ENCODE measurements at regions not wholly inside any gene's neighbourhood (a gene's known extent, or its start where the extent isn't known, plus 50 kb on each side); places are given as distances from the start of the nearest gene placed in this dataset.
A peak's percentile ranks its signal among the peaks of the same experiment; 100 is the strongest.

DNA sequence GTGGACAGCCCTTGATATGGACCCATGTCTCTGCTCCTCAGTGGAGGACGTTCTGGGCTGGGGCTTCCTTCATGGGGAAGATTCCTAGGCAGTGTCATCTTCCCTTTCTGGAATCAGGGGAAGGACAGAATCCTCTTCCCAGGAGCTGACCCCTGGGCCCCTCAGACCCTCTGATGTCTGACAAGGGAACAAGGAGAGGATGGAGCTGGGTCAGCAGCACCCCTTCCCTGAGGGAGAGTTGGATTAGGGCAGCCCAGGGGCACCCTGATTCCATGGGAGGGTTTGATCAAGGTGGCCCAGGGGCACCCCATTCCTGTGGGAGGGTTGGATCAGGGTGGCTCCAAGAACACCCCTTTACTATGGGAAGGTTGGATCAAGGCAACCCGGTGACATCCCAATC, 86.5 kb downstream of the ACKR3 start:
- DNase-seq (ENCODE audit: low spot score) = no peak

DNA sequence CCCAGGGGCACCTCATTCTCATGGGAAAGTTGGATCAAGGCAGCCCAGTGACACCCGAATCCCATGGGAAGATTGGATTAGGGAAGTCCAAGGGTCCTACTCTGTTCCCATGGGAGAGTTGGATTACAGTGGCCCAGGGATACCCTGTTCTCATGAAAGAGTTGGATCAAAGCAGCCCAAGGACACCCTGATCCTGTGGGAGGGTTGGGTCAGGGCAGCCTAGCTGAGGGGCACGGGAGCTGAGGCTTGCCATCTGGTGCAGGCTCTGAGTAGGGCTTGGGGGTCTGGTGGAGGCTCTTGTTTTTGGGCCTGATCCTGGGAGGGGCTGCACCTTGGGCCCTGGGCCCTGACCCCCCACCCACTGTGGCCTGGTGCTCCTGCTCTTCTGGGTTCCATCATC, 87.1 kb downstream of the ACKR3 start:
- no peak for DNase-seq (ENCODE audit: low spot score)

DNA sequence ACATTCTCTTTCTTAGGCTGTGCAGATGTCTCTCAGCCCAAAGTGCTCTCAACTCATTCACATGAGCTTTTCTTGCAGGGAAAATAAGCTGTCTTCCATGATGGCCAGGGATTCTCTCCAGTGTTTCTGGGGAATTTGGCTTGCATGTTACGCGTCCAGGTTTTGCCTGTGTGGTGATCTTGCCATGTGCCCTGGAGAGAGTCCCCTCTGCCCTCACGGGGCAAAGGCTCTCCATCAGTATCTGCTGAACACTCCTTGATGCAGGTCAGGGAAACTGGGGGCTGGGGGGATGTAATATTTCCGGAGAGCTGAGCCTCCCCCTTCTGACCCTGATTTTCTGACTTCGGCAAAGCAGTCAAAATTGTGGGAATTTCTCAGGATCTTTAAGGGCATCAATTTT, 87.6 kb downstream of the ACKR3 start:
- DNase-seq (ENCODE audit: low spot score) = no peak

DNA sequence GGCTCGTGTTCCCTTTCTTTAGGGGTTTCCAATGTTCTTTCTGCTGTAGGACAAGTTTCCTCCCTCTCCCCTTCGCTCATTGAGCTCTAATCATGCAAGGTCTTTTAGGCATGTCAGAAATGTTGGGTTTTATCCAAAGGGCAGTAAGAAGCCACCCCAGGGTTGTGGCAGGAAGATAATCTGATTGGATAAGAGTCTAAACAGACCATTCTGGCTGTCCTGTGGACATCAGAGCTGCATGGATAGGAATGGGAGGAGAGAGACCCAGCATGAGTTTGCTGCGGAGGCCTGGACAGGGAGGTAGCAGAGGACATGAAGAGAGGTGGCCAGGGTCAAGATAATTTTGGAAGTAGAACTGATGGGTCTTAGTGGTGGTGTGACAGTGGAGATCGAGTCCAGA, 88.2 kb downstream of the ACKR3 start:
- DNase-seq (ENCODE audit: low spot score) = no peak

DNA sequence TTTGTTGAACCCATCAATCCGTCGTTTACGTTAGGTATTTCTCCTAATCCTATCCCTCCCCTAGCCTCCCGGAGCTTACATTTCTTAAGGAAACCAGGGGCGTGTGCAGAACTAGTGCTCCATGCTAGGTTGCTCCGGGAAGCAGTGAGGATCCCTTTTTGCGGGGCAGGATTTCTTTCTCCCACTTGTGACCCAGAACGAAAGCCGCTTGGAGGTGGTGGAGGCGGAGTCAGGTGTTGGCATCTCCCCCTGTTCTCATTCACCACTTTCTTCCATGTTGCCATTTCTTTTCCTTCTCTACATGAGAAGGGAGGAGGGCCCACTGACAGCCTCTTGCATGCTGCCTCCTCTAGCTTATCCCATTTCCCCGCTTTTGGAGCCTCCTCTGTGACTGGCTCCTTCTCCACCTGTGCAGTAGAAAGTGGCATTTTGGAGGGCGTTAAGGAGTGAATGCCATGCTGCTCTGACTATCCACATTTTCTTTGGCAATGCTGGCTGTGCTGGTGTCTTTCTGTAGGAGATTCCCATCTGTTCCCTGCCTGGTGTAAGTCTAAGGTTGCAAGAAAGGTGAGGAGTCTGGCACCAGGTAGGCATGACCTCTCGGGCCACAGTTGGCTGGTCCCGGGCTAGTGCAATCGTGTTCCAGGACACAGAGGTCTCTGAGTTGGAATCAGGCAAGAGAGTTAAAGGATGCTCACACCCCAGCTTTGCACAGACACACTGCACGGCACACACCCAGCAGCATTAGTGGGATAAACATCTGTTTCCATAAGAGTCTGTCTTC, 89.5 kb downstream of the ACKR3 start:
- DNase-seq (ENCODE audit: low spot score) = no peak

DNA sequence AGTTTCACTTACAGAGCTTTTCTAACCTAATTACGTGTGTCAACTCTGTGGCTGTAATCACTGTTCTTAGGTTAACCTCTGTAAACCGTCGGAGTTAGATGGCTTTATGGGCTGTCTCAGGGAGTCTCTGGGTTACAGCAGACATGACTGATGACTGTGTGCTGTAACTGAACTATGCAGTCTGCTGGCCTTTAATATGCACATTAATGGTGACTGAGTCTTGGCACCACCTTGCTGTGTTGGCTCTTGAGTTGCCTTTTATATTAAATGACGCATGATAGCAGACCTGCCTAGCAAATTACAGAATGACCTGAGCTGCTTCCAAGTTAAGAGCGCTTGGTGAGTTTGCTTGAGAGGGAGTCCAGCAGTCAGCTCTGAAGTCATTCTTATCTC, 90.1 kb downstream of the ACKR3 start:
- no peak for DNase-seq (ENCODE audit: low spot score)

DNA sequence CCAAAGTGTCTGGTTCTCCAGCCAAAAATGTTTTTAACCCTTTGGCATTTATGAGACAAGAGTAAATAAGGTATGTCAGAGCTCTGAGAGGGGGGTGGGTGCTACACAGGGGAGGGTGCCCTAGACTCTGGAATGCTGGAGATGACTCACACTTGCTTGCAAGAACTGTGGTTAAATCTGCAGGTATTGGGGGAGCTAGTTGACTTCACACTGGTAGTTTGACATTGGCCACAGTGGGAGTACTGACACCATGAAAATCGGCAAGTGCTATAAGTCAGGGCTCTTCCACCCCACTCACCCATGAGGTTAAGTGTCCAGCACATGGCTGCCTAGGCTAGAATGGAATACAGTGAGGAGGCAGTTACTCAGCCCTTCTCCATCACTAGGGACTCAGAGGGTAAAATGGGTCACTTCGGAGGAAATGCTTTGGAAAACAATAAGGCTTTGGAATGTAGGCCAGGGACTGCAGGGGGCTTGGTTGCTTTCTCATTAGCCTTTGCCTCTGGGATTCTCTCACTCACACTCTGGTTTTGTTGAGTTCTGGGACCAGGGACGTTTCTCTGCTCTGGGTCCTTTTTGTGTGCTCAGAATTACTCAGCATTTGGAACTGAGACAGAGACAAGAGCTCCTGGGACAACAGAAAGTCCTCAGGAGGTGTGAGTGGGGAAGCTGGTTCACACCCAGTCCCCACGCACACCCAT, 91.6 kb downstream of the ACKR3 start:
- peak; percentile 9 for DNase-seq (ENCODE audit: low spot score)

DNA sequence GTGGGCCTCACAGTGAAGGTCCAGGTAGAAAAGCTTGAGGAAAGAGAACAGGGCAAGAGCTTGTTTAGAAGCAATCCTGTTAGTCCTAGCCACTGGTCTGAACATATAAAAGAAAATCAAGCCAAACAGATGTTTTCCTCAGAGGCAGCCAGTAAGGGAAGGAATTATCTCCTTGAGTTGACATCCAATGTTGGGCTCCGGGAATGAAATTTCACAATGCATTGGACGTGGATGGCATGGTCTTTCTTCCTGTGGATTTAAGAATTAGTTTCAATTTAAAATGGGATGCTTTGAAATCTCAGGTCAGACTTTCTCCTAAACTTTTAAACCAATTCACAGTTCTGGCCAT, 92.1 kb downstream of the ACKR3 start:
- no peak for DNase-seq (ENCODE audit: low spot score)

DNA sequence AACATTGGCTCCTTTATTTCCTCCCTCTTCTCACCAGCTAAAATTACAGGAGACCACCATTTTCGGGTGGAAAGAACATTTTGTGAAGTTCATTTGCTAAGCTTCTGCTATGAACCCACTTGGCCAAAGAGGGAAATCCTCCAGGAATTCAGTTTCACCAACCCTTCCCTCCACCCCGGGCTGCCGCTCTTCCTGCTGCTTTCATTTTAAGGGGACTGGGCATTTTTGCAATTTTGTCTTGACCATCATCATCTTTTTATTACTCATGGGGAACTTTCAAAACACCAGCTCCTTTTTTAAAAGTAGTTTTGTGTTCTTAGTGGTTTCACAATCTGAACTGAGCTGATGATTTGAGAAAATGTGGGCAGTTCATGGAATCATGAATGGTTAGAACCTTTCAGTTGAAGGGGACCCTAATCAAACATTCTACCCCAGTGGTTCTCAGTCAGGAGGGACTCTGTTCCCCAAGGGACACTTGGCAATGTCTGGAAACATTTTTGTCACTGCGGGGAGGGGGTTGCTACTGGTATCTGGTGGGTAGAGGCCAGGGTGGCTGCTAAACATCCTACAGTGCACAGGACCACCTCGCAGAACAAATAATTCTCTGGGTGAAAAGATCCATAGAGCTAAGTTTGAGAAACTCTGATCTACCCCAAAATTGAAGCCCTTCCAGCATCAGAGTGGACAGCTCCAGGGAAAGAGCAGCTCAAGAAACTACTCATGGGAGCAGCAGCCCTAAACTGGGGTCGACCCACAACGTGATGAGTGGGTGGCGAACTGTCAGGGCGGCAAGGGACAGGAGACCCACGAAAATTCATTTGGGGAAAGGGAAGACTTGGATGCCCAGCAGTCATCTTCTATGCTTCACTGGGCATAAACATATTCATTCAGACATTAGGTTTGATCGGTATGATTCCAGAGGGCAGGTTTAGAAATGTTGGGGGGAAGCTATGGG, 92.9 kb downstream of the ACKR3 start:
- no peak for DNase-seq (ENCODE audit: low spot score)

DNA sequence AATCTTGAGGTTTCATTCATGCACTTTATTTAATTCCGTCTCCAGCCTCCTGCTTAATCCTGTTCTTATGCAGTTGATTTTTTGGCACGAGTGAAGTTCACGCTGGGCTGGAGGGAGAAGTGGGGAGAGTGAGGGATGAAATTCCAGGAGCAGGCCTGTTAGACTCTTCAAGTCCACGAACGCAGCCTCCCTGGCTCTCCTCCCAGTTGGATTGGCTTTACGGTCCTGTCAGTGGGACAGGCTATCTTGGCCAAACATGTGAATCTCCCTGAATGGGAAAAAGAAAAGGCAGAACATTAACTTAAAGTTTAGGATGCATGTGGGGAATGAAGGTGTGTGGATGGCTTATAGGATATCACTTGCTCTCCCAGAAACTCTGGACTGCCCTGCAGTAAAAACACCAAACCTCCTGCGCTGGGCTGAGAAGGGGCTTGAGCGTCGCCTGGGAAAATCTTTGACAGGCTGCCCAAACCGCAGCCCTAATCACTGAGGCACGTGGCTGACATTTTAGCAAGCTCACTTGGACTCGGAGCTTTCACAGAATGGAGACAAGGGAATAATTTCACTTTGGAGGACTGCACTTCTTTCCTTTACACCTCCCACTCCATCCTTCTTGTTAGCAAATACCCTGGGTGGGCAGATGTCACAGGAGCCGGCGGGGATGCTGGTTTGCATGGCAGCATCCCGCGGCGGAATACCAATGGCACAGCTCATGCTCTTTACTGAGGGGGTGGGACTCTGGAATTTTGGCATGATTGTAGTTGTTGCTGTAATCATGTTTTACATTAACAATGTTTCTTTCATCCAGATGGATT, 93.9 kb downstream of the ACKR3 start:
- no peak for DNase-seq (ENCODE audit: low spot score)

DNA sequence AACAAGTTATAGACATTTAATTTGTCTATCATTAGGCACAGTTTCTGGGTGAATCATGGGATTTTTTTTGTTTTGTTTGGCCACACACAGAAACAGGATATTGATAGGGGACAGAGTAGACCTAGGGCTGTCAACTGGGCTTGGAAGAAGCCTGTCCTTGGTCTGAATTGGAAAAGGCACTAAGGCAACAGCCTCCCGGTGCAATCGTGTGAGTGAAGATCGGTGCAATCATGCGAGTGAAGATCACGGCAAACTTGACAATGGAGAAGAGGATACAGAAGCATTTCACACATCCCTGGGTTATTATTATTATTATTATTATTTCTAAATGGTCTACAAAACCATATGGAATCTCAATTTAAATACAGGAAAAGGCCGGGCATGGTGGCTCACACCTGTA, 94.5 kb downstream of the ACKR3 start:
- no peak for DNase-seq (ENCODE audit: low spot score)

DNA sequence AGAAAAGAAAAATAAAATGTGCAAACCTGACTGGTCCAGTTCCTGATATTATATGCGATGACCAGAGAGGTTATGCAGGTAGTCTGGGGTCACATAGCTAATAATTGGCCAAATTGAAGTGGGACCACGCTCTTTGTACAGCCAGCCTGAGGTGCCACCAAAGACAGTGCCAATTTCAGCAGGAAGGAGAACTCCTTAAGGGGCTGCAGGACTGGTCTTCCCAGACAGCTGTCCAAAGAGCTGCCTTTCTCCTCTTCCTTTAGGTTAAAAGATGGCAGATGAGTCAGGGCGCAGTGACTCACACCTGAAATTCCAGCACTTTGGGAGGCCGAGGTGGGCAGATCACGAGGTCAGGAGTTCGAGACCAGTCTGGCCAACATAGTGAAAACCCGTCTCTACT, 95.5 kb downstream of the ACKR3 start:
- DNase-seq (ENCODE audit: low spot score) = no peak

DNA sequence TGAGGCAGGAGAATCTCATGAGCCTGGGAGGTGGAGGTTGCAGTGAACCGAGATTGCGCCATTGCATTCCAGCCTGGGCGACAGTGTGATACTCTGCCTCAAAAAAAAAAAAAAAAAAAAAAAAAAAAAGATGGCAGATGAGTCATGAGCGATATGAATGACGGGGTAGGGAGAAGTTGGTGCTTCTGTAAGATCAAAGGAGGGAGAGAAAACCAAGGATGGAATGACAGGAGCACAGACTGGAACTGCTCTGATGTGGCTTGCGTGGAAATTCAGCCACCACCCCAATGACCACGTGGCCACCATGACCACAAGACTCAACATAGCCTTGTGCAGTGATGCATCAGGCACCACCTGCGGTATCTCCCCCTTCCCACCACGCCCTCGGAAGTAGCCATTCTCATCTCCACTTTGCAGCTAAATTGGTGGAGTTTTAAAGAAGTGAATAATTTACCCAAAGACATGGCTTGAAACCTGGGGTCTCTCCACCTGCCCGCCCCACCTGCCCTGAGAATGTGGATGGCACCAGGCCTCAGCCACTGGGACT, 96.0 kb downstream of the ACKR3 start:
- DNase-seq (ENCODE audit: low spot score) = no peak

DNA sequence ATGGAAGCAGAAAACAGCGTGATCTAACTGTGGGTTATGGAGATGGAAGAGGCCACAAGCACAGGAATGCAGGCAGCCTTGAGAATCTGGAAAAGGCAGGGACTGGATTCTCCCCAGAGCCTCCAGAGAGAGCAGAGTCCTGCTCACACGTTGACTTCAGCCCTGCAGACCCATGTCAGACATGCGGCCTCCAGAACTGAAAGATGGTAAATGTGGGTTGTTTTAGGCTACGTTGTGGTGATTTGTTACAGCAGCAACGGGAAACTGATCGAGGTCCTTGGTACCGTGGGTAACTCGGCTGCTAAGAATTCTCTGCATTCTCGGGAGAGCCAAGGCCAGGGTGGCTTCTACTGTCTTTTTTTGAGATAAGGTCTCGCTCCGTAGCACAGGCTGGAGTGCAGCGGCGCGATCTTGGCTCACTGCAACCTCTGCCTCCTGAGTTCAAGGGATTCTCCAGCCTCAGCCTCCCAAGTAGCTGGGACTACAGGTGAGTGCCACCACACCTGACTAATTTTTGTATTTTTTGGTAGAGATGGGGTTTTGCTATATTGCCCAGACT, 97.1 kb downstream of the ACKR3 start:
- no peak for DNase-seq (ENCODE audit: low spot score)

DNA sequence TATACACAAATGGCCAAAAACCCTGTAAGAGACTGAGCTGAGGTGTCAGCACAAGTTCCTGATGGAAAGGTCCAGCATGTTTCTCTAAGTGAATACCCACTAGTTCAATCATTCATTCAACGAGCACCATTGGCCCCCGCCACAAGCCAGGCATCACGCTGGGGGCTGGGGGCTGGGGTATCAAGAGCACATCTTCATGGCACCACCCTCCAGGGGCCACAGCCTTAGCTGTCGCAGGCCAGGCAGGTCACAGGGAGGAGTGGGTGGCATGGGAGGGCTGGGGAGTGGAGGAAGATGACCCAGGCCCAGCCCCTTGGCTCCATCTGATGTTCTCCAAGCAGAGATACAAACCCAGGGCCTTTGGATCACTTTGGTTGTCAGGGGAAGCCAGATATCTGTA, 97.9 kb downstream of the ACKR3 start:
- DNase-seq (ENCODE audit: low spot score) = no peak

DNA sequence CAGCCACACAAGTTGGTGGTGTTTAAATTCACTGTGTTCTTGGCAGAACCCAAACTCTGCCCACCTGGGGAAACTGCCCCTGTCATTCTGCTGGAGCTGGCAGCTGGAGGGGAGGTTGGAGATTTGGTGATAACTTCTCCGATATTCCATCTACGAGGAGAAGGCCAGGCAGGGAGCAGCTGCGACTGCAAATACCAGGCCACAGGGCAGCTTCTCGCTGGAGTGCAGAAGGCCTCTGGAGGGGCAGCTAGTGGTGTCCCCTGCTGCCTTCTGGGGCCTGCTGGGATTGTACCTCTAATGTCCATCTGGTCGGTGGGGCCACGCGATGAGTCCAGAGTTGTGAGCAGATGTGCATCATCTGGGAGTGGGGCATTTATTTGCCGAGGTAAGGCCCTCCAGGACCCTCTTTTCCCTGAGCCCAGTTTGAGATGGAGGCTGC, 98.9 kb downstream of the ACKR3 start:
- DNase-seq (ENCODE audit: low spot score) = no peak

DNA sequence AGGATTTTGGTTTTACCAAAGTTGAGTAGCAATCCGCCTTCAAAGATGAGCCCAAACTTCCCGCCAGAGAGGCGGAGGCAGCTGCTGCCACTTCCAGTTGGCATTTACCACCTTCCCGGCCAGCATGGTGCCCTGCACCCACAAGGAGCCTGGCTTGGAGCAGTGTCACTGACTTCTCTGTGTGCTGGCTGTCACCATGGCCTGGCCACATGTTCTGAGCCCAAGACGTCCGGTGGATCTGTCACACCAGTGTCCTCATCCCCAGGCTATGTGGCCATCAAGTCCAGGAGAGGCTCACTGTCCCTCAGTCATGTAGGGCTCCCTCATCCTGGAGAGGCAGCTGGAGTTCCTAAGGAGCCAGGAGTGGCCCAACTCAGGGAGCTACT, 100.6 kb downstream of the ACKR3 start:
- DNase-seq (ENCODE audit: low spot score) = no peak

DNA sequence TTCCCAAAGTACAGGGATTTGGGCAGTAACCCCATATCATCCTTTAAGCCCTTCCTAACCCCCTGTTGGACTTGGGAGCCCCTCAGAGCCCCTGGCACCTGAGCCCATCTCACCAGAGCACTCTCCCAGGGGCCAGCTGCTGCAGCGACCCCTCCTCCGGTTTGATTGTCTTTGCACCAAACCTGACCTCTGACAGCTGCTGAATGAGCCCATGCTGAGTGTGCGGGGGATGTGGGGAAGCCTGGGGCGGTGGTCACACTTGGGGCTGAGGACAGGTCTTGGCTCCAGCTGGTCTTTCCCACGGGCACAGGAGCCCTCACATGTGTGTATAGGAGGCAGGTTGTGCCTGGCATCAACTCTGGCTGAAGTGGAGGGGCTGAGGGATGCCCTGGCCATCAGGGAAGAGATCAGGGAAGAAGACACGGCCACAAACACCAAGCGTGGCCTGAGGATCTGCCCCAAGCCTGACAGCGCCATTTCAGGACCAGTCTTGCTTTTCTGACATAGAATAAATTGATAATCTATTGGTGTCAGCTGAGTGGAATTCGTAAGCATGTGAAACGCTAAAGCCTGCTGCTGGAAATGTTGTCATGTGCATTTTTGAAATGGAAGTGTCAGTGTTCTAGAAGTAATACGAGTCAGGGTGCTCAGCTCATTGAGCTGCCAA, 102.4 kb downstream of the ACKR3 start:
- no peak for DNase-seq (ENCODE audit: low spot score)

DNA sequence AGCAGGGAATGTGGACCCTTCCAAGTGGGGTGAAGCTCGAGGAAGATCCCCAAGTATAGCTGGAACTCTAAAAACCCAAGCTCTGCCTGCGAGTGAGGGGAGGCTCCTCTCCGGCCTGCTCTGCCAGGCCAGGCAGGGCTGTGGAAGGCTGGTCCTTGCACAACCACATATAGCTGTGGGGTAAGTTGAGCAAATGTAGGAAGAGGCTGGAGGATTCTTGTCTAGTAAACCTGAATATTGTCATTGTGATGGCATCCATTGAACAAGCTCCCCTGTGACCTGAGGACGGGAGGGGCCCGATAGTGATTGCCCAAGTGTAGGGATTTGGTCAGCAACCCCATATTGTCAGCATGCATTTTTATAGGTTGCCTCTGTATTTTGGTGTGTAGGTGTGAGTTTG, 103.0 kb downstream of the ACKR3 start:
- DNase-seq (ENCODE audit: low spot score) = no peak

DNA sequence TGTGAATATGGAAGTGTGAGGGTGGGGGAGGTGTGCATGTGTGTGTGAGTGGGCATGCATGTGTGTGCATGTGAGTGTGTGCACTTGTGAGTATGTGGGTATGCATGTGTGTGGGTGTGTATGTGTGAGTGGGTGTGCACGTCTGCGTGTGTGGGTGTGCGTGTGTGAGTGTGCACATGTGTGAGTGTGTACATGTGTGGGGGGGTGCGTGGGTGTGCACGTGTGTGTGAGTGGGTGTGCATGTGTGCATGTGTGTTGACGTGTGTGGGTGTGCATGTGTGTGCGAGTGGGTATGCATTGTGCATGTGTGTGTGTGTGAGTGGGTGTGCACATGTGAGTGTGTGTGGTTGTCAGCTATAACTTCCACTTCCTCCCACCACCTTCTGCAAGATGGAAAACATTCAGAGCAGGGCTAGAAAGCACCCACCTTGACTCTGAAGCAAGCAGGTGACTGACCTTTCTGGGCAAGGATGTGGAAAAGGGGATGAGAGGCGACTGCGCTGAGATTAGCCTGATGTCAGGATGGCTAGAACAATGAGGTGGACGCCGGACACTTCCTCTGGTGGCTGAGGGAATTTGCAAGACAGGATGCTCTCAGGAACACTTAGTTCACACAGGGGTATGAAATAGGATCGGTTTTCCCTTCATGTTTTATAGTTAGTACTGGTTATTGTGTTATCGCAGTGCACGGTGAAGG, 103.6 kb downstream of the ACKR3 start:
- no peak for DNase-seq (ENCODE audit: low spot score)

All from cerebellar cortex (tissue), 1 donor.